ENCODE measurements at regions not wholly inside any gene's neighbourhood (a gene's known extent, or its start where the extent isn't known, plus 50 kb on each side); places are given as distances from the start of the nearest gene placed in this dataset.
A peak's percentile ranks its signal among the peaks of the same experiment; 100 is the strongest.

DNA sequence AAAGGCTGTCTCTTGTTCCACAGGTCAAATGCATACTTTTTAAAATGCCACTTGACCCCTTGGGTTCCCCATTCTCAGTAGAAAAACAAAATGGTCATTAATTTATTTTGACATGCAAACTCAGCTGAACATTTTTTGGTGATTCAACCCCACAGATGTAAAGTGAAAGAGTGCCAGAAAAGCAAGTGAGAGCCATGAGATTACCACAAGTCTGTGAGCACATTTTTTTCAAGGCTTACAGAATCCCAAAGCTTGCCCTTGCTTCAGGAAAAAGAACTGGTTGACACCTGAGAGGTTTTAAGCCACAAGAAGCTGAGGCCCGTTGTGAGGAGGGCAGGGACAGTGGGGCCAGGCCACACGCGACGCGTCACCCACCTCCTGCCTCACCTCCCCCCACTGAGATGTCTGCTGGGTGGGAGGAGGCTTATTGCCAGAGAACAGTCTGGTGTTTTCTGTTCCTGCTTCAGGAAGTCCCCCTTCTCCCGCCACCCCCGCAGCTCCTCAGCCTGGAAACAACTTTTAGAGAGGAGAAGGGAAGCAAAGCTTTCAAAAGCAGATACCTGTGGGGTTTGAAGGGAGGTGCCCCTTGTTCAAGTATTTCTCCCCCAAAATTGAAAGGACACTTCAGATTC, 70.4 kb upstream of the CYP1B1 start:
- H4K20me1 ChIP-seq (ENCODE audit: control insufficient read depth, extremely low read depth, insufficient read depth, low read length) = no peaks in the 10 kb centered on the region
- H3K36me3 ChIP-seq (ENCODE audit: control insufficient read depth, insufficient read depth, low read length) = no peaks in the 10 kb centered on the region
- peak overlapping the region; percentile 72 for H3K9ac ChIP-seq (ENCODE audit: insufficient read depth, low read length)
- peak overlapping the region; percentile 98 for H3K27ac ChIP-seq (ENCODE audit: insufficient read depth, low read length)
- H3K4me3 ChIP-seq (replicated peaks in 1 of 4; ENCODE audit: control extremely low read depth in 1 of 4, insufficient read depth in 1 of 4, low read depth in 3 of 4, low read length in 4 of 4) = peak overlapping the region; percentile 4 to 39 (median 24)
- DNase-seq (ENCODE audit: low read depth in 2 of 2) = peak; percentile 99
- H2AFZ ChIP-seq (ENCODE audit: low read length) = no peak overlapping the region
- H3K4me2 ChIP-seq (ENCODE audit: extremely low read depth, insufficient read depth, low read length) = peak overlapping the region; percentile 83
- TF ChIP-seq EZH2 (IDR thresholded peaks at IDR 0.05; ENCODE audit: low read length, missing control alignments) = no peak
- TF ChIP-seq, protein P1, sequence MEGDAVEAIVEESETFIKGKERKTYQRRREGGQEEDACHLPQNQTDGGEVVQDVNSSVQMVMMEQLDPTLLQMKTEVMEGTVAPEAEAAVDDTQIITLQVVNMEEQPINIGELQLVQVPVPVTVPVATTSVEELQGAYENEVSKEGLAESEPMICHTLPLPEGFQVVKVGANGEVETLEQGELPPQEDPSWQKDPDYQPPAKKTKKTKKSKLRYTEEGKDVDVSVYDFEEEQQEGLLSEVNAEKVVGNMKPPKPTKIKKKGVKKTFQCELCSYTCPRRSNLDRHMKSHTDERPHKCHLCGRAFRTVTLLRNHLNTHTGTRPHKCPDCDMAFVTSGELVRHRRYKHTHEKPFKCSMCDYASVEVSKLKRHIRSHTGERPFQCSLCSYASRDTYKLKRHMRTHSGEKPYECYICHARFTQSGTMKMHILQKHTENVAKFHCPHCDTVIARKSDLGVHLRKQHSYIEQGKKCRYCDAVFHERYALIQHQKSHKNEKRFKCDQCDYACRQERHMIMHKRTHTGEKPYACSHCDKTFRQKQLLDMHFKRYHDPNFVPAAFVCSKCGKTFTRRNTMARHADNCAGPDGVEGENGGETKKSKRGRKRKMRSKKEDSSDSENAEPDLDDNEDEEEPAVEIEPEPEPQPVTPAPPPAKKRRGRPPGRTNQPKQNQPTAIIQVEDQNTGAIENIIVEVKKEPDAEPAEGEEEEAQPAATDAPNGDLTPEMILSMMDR (conservative IDR thresholded peaks at IDR 0.05 in 1 of 2, IDR thresholded peaks at IDR 0.05 in 1 of 2; ENCODE audit: low read depth in 1 of 2, low read length in 2 of 2) = no peak
- H3K79me2 ChIP-seq (ENCODE audit: control insufficient read depth, insufficient read depth, low read length) = no peaks in the 10 kb centered on the region
- peaks cover 12% of the 10 kb centered on the region for H3K4me1 ChIP-seq (ENCODE audit: control insufficient read depth, extremely low read depth, insufficient read depth, low read length)
- H3K9me3 ChIP-seq (ENCODE audit: control insufficient read depth, insufficient read depth, low read depth, low read length) = no peaks in the 10 kb centered on the region
- no peaks in the 10 kb centered on the region for H3K27me3 ChIP-seq (ENCODE audit: control insufficient read depth, insufficient read depth, low read length)

DNA sequence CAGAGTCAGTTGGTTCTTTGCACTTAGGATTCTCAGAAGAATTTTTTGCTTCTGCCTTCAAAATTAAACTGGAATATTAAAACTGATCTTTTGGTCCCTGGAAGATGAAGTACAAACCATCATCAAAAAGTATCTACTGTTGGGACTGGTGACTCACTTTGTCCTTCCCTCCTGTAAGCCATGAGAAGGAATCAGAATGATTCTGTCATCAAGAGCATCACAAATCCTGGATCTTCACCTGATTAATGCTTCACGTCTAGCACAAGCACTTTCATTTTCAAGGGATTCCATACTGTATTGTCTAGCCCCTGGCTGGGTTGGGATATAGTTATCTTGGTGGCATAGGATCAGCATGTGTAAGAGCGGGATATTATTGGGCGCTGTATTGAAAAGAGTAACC, 69.3 kb upstream of the CYP1B1 start:
- Histone ChIP-seq H3K27ac (ENCODE audit: insufficient read depth, low read length) (peak overlapping the region; percentile 98), H3K9me3 (ENCODE audit: control insufficient read depth, insufficient read depth, low read depth, low read length) (no peaks in the 10 kb centered on the region), H3K36me3 (ENCODE audit: control insufficient read depth, insufficient read depth, low read length) (no peaks in the 10 kb centered on the region), H3K4me3 (replicated peaks in 1 of 4; ENCODE audit: control extremely low read depth in 1 of 4, insufficient read depth in 1 of 4, low read depth in 3 of 4, low read length in 4 of 4) (no peak overlapping the region), H3K27me3 (ENCODE audit: control insufficient read depth, insufficient read depth, low read length) (no peaks in the 10 kb centered on the region), H3K4me2 (ENCODE audit: extremely low read depth, insufficient read depth, low read length) (no peak overlapping the region), H4K20me1 (ENCODE audit: control insufficient read depth, extremely low read depth, insufficient read depth, low read length) (no peaks in the 10 kb centered on the region), H3K79me2 (ENCODE audit: control insufficient read depth, insufficient read depth, low read length) (no peaks in the 10 kb centered on the region), H3K9ac (ENCODE audit: insufficient read depth, low read length) (no peak overlapping the region), H3K4me1 (ENCODE audit: control insufficient read depth, extremely low read depth, insufficient read depth, low read length) (peaks cover 12% of the 10 kb centered on the region), H2AFZ (ENCODE audit: low read length) (no peak overlapping the region)
- no peak for TF ChIP-seq EZH2 (IDR thresholded peaks at IDR 0.05; ENCODE audit: low read length, missing control alignments)
- TF ChIP-seq, protein P1 (conservative IDR thresholded peaks at IDR 0.05 in 1 of 2, IDR thresholded peaks at IDR 0.05 in 1 of 2; ENCODE audit: low read depth in 1 of 2, low read length in 2 of 2) = no peak
- DNase-seq (ENCODE audit: low read depth in 2 of 2) = peak in 1 of 2 donors; percentile 40

DNA sequence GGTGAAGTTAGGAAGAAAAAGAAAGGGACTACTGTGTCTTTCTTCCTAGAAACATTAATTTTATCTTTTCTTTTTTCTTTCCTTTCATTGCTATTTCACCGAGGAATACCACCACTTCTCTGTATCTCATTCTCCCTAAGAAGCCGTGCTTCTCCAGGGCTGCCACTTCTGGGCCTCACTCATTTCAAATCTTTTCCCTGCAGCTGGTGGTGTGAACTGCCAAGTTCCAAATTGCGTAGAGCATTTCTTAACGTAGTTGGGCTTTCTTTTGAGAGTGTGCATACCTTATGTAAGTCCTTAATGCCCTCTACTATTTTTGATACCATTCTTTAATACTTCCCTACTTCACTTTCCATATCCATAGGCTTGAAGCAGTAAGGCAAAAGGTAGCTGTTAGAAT, 66.7 kb upstream of the CYP1B1 start:
- H4K20me1 ChIP-seq (ENCODE audit: control insufficient read depth, extremely low read depth, insufficient read depth, low read length) = no peaks in the 10 kb centered on the region
- no peak overlapping the region for H3K4me2 ChIP-seq (ENCODE audit: extremely low read depth, insufficient read depth, low read length)
- H3K9me3 ChIP-seq (ENCODE audit: control insufficient read depth, insufficient read depth, low read depth, low read length) = no peaks in the 10 kb centered on the region
- no peaks in the 10 kb centered on the region for H3K36me3 ChIP-seq (ENCODE audit: control insufficient read depth, insufficient read depth, low read length)
- no peaks in the 10 kb centered on the region for H3K27me3 ChIP-seq (ENCODE audit: control insufficient read depth, insufficient read depth, low read length)
- no peak overlapping the region for H3K4me3 ChIP-seq (replicated peaks in 1 of 4; ENCODE audit: control extremely low read depth in 1 of 4, insufficient read depth in 1 of 4, low read depth in 3 of 4, low read length in 4 of 4)
- H3K79me2 ChIP-seq (ENCODE audit: control insufficient read depth, insufficient read depth, low read length) = no peaks in the 10 kb centered on the region
- peaks cover 7% of the 10 kb centered on the region for H3K4me1 ChIP-seq (ENCODE audit: control insufficient read depth, extremely low read depth, insufficient read depth, low read length)
- no peak overlapping the region for H3K27ac ChIP-seq (ENCODE audit: insufficient read depth, low read length)
- DNase-seq (ENCODE audit: low read depth in 2 of 2) = no peak
- no peak overlapping the region for H2AFZ ChIP-seq (ENCODE audit: low read length)
- TF ChIP-seq, protein P1 (conservative IDR thresholded peaks at IDR 0.05 in 1 of 2, IDR thresholded peaks at IDR 0.05 in 1 of 2; ENCODE audit: low read depth in 1 of 2, low read length in 2 of 2) = no peak
- TF ChIP-seq EZH2 (IDR thresholded peaks at IDR 0.05; ENCODE audit: low read length, missing control alignments) = no peak
- H3K9ac ChIP-seq (ENCODE audit: insufficient read depth, low read length) = no peak overlapping the region
